ENCODE measurements at regions not wholly inside any gene's neighbourhood (a gene's known extent, or its start where the extent isn't known, plus 50 kb on each side); places are given as distances from the start of the nearest gene placed in this dataset.

GRCh38 chr7:112854169-112854568 lies 64.0 kb upstream of the TMEM168 start:
- no peak for TF ChIP-seq CTCF (optimal IDR thresholded peaks at IDR 0.05 in 1 of 3, IDR thresholded peaks at IDR 0.05 in 1 of 3, conservative IDR thresholded peaks at IDR 0.05 in 1 of 3; ENCODE audit: extremely low read depth in 1 of 3, insufficient read depth in 2 of 3, low read length in 3 of 3)
- TF ChIP-seq EZH2 (IDR thresholded peaks at IDR 0.05; ENCODE audit: low read length), result no peak

Measured in keratinocyte (primary cell).